ENCODE measurements at regions not wholly inside any gene's neighbourhood (a gene's known extent, or its start where the extent isn't known, plus 50 kb on each side); places are given as distances from the start of the nearest gene placed in this dataset.

GRCh38 chr9:22343218-22343611 is 103.4 kb upstream of the DMRTA1 start:
- no peak for DNase-seq
- CTCF ChIA-PET, result no interaction called here
- H3K27me3 Mint-ChIP-seq, result no peaks in the 10 kb centered on the region
- H3K36me3 Mint-ChIP-seq, result no peaks in the 10 kb centered on the region
- no peaks in the 10 kb centered on the region for H3K9me3 Mint-ChIP-seq (ENCODE audit: low read depth)
- no peaks in the 10 kb centered on the region for H3K4me1 Mint-ChIP-seq
- no peak overlapping the region for H3K4me3 Mint-ChIP-seq
- no peak overlapping the region for H3K27ac Mint-ChIP-seq
- ATAC-seq, result no peak

- H3K27me3 Mint-ChIP-seq, result no peaks in the 10 kb centered on the region
- H3K4me1 Mint-ChIP-seq, result no peaks in the 10 kb centered on the region
- no peaks in the 10 kb centered on the region for H3K36me3 Mint-ChIP-seq
- no peak for DNase-seq
- CTCF ChIA-PET, result no interaction called here
- H3K4me3 Mint-ChIP-seq, result no peak overlapping the region
- H3K27ac Mint-ChIP-seq, result no peak overlapping the region
- ATAC-seq, result no peak
- H3K9me3 Mint-ChIP-seq (ENCODE audit: low read depth), result no peaks in the 10 kb centered on the region
Measured at GRCh38 chr9:22354699-22355384, 91.8 kb upstream of the DMRTA1 start.

GRCh38 chr9:22356985-22357384 is 89.6 kb upstream of the DMRTA1 start:
- no peak for DNase-seq
- ATAC-seq, result no peak
- Mint-ChIP-seq H3K4me1 (no peaks in the 10 kb centered on the region), H3K4me3 (no peak overlapping the region), H3K27ac (no peak overlapping the region), H3K9me3 (ENCODE audit: low read depth) (no peaks in the 10 kb centered on the region), H3K27me3 (no peaks in the 10 kb centered on the region), H3K36me3 (no peaks in the 10 kb centered on the region)
- CTCF ChIA-PET, result no interaction called here

- no peak for ATAC-seq
- CTCF ChIA-PET, result no interaction called here
- no peaks in the 10 kb centered on the region for H3K4me1 Mint-ChIP-seq
Measured at GRCh38 chr9:22363421-22363887, 83.2 kb upstream of the DMRTA1 start.

GRCh38 chr9:22373636-22374035 is 73.0 kb upstream of the DMRTA1 start:
- no peaks in the 10 kb centered on the region for H3K36me3 Mint-ChIP-seq
- CTCF ChIA-PET, result no interaction called here

More at GRCh38 chr9:22363421-22363887, 83.2 kb upstream of the DMRTA1 start:
- Mint-ChIP-seq H3K9me3 (ENCODE audit: low read depth) (peaks cover 3% of the 10 kb centered on the region), H3K36me3 (no peaks in the 10 kb centered on the region), H3K27me3 (no peaks in the 10 kb centered on the region), H3K4me3 (no peak overlapping the region), H3K27ac (no peak overlapping the region)
- no peak for DNase-seq

GRCh38 chr9:22374051-22374450 is 72.6 kb upstream of the DMRTA1 start:
- no peaks in the 10 kb centered on the region for H3K27me3 Mint-ChIP-seq
- no peaks in the 10 kb centered on the region for H3K36me3 Mint-ChIP-seq
- H3K4me3 Mint-ChIP-seq, result no peak overlapping the region
- DNase-seq (no peak), ATAC-seq (no peak)
- H3K4me1 Mint-ChIP-seq, result no peaks in the 10 kb centered on the region
- H3K9me3 Mint-ChIP-seq (ENCODE audit: low read depth), result no peaks in the 10 kb centered on the region
- CTCF ChIA-PET, result no interaction called here
- H3K27ac Mint-ChIP-seq, result no peak overlapping the region

More at GRCh38 chr9:22373636-22374035, 73.0 kb upstream of the DMRTA1 start:
- H3K4me3 Mint-ChIP-seq, result no peak overlapping the region
- no peak overlapping the region for H3K27ac Mint-ChIP-seq
- DNase-seq (no peak), ATAC-seq (no peak)
- no peaks in the 10 kb centered on the region for H3K4me1 Mint-ChIP-seq
- no peaks in the 10 kb centered on the region for H3K27me3 Mint-ChIP-seq
- no peaks in the 10 kb centered on the region for H3K9me3 Mint-ChIP-seq (ENCODE audit: low read depth)

- Mint-ChIP-seq H3K36me3 (no peaks in the 10 kb centered on the region), H3K4me3 (no peak overlapping the region), H3K27ac (no peak overlapping the region), H3K4me1 (no peaks in the 10 kb centered on the region), H3K9me3 (ENCODE audit: low read depth) (no peaks in the 10 kb centered on the region), H3K27me3 (no peaks in the 10 kb centered on the region)
- CTCF ChIA-PET, result no interaction called here
- DNase-seq (no peak), ATAC-seq (no peak)
Measured at GRCh38 chr9:22379272-22379671, 67.4 kb upstream of the DMRTA1 start.

GRCh38 chr9:22381170-22381569 is 65.5 kb upstream of the DMRTA1 start:
- no peak overlapping the region for H3K27ac Mint-ChIP-seq
- CTCF ChIA-PET, result no interaction called here
- no peaks in the 10 kb centered on the region for H3K4me1 Mint-ChIP-seq
- no peak overlapping the region for H3K4me3 Mint-ChIP-seq
- H3K27me3 Mint-ChIP-seq, result no peaks in the 10 kb centered on the region
- no peaks in the 10 kb centered on the region for H3K9me3 Mint-ChIP-seq (ENCODE audit: low read depth)
- ATAC-seq, result no peak
- no peak for DNase-seq
- H3K36me3 Mint-ChIP-seq, result no peaks in the 10 kb centered on the region

GRCh38 chr9:22382331-22382730 is 64.3 kb upstream of the DMRTA1 start:
- DNase-seq (no peak), ATAC-seq (no peak)
- H3K27me3 Mint-ChIP-seq, result no peaks in the 10 kb centered on the region
- H3K27ac Mint-ChIP-seq, result no peak overlapping the region
- CTCF ChIA-PET, result no interaction called here
- no peaks in the 10 kb centered on the region for H3K9me3 Mint-ChIP-seq (ENCODE audit: low read depth)
- H3K4me3 Mint-ChIP-seq, result no peak overlapping the region
- no peaks in the 10 kb centered on the region for H3K36me3 Mint-ChIP-seq
- no peaks in the 10 kb centered on the region for H3K4me1 Mint-ChIP-seq

- Mint-ChIP-seq H3K4me3 (no peak overlapping the region), H3K4me1 (no peaks in the 10 kb centered on the region), H3K9me3 (ENCODE audit: low read depth) (no peaks in the 10 kb centered on the region), H3K27me3 (no peaks in the 10 kb centered on the region), H3K36me3 (no peaks in the 10 kb centered on the region), H3K27ac (no peak overlapping the region)
- CTCF ChIA-PET, result no interaction called here
- ATAC-seq (no peak), DNase-seq (no peak)
Measured at GRCh38 chr9:22383718-22384117, 62.9 kb upstream of the DMRTA1 start.

- Mint-ChIP-seq H3K27me3 (no peaks in the 10 kb centered on the region), H3K9me3 (ENCODE audit: low read depth) (no peaks in the 10 kb centered on the region), H3K4me1 (no peaks in the 10 kb centered on the region), H3K27ac (no peak overlapping the region), H3K36me3 (no peaks in the 10 kb centered on the region), H3K4me3 (no peak overlapping the region)
- ATAC-seq, result no peak
- CTCF ChIA-PET, result no interaction called here
- no peak for DNase-seq
Measured at GRCh38 chr9:22389271-22389670, 57.4 kb upstream of the DMRTA1 start.

GRCh38 chr9:22392523-22392922 is 54.1 kb upstream of the DMRTA1 start:
- DNase-seq (no peak), ATAC-seq (no peak)
- Mint-ChIP-seq H3K4me3 (no peak overlapping the region), H3K27me3 (no peaks in the 10 kb centered on the region), H3K27ac (no peak overlapping the region), H3K4me1 (no peaks in the 10 kb centered on the region), H3K36me3 (no peaks in the 10 kb centered on the region), H3K9me3 (ENCODE audit: low read depth) (no peaks in the 10 kb centered on the region)
- CTCF ChIA-PET, result no interaction called here

- Mint-ChIP-seq H3K36me3 (no peaks in the 10 kb centered on the region), H3K27ac (no peak overlapping the region), H3K9me3 (ENCODE audit: low read depth) (no peaks in the 10 kb centered on the region), H3K27me3 (no peaks in the 10 kb centered on the region), H3K4me3 (no peak overlapping the region), H3K4me1 (no peaks in the 10 kb centered on the region)
- DNase-seq (no peak), ATAC-seq (no peak)
- CTCF ChIA-PET, result no interaction called here
Measured at GRCh38 chr9:22395687-22396141, 50.9 kb upstream of the DMRTA1 start.

Data from activated CD8-positive, alpha-beta memory T cell treated with anti-CD3 and anti-CD28 coated beads, Interleukin-2, amount 10 ng/mL, durations not matched to agents 7 days and 5 days (primary cell).